ENCODE measurements at regions not wholly inside any gene's neighbourhood (a gene's known extent, or its start where the extent isn't known, plus 50 kb on each side); places are given as distances from the start of the nearest gene placed in this dataset.
"Not testable (repeated sequence)": the region's sequence is repeated elsewhere in the genome, so short reads cannot be mapped to it uniquely, and the experiment has no call there.

- H3K27ac ChIP-seq, result no peak overlapping the region
- TF ChIP-seq ZFX (IDR thresholded peaks at IDR 0.05), result no peak
- TF ChIP-seq, protein P1, sequence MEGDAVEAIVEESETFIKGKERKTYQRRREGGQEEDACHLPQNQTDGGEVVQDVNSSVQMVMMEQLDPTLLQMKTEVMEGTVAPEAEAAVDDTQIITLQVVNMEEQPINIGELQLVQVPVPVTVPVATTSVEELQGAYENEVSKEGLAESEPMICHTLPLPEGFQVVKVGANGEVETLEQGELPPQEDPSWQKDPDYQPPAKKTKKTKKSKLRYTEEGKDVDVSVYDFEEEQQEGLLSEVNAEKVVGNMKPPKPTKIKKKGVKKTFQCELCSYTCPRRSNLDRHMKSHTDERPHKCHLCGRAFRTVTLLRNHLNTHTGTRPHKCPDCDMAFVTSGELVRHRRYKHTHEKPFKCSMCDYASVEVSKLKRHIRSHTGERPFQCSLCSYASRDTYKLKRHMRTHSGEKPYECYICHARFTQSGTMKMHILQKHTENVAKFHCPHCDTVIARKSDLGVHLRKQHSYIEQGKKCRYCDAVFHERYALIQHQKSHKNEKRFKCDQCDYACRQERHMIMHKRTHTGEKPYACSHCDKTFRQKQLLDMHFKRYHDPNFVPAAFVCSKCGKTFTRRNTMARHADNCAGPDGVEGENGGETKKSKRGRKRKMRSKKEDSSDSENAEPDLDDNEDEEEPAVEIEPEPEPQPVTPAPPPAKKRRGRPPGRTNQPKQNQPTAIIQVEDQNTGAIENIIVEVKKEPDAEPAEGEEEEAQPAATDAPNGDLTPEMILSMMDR (conservative IDR thresholded peaks at IDR 0.05), result no peak
These were observed 392.8 kb downstream of the RSL24D1 start for GRCh38 chr15:54803987-54804386.

- H3K27ac ChIP-seq, result no peak overlapping the region
- no peak for TF ChIP-seq ZFX (IDR thresholded peaks at IDR 0.05)
- TF ChIP-seq, protein P1 (conservative IDR thresholded peaks at IDR 0.05), result no peak
These were observed 393.5 kb downstream of the RSL24D1 start for GRCh38 chr15:54803134-54803808.

DNA sequence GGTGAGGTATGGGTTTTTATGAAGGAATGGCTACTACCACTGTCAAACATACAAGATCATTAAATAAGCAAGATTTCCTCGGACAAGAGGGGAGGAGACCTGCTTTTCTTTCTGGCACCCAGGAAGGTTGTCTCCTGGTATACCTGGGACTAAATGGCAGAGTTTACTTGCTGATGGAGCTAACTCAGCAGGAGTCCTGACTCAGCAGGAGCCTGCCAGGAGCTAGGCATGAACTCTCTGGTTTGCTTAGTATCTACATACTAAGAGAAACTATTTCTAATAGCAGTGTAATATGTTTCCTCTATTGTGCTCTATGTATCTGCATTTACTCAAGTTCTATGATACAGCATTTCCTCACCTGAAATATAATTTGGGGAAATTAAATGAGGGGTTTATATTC lies 404.2 kb downstream of the RSL24D1 start:
- no peak overlapping the region for H3K27ac ChIP-seq
- TF ChIP-seq ZFX (IDR thresholded peaks at IDR 0.05), result no peak
- TF ChIP-seq, protein P1 (conservative IDR thresholded peaks at IDR 0.05), result no peak

- TF ChIP-seq ZFX (IDR thresholded peaks at IDR 0.05), result no peak
- TF ChIP-seq, protein P1 (conservative IDR thresholded peaks at IDR 0.05), result no peak
- H3K27ac ChIP-seq, result no peak overlapping the region
These were observed 406.0 kb downstream of the RSL24D1 start for GRCh38 chr15:54790693-54791092.

DNA sequence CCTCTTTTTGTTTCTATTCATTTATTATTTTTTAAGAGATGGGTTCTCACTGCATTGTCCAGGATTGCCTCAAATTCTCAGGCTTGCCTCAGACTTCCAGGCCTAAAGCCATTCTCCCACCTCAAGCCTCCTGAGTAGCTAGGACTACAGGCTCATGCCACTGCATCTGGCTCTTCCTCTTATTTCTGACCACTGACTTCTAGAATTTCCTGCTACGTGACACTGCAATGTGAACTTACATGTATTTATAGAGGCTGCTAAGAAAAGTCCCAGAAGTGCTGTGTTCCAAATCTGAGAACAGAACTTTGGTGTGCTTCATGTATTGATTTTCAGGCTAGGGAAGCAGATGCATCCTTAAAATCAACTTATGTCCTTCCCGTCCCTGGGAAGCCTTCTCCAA lies 407.4 kb downstream of the RSL24D1 start:
- TF ChIP-seq, protein P1 (conservative IDR thresholded peaks at IDR 0.05), result no peak
- no peak for TF ChIP-seq ZFX (IDR thresholded peaks at IDR 0.05)
- H3K27ac ChIP-seq, result no peak overlapping the region

GRCh38 chr15:54781220-54781619 lies 415.5 kb downstream of the RSL24D1 start:
- H3K27ac ChIP-seq, result not testable (repeated sequence)

DNA sequence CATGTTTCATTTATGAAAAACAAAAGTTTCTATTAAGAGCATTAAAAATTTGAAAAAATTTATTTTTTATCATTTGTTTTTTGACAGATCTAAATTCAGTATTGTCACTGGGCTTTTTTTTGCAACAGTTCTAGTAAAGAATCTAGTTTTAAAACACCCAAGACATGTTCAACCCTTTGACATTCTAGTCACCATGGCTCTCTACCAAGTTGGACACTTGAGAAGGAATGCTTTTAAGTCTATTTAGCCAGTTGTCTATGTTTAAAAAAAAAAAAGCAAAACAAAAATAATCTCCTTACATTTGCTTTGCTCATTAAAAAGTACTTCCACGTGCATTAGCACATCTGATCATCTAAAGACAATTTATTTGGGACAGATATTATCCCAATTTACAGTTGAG lies 417.5 kb downstream of the RSL24D1 start:
- H3K27ac ChIP-seq, result no peak overlapping the region

More for the DNA sequence above, 417.5 kb downstream of the RSL24D1 start:
- no peak for TF ChIP-seq ZFX (IDR thresholded peaks at IDR 0.05)
- TF ChIP-seq, protein P1 (conservative IDR thresholded peaks at IDR 0.05), result no peak
